VCaP (cell line): ENCODE measurements at regions not wholly inside any gene's neighbourhood (a gene's known extent, or its start where the extent isn't known, plus 50 kb on each side); places are given as distances from the start of the nearest gene placed in this dataset.

Experiments used
- H3K27ac ChIP-seq: fragments of 450-650 bp; 2 replicates; pipeline ENCODE4 v1.5.1; 2017
- CTCF ChIP-seq: fragments of 450-650 bp; conservative IDR thresholded peaks from 2 replicates; pipeline ENCODE4 v1.5.1; 2017; ENCODE audit warnings: mild to moderate bottlenecking, moderate library complexity

GRCh38 chr2:118634876-118635275, 212.6 kb downstream of the EN1 start:
- TF ChIP-seq CTCF: no peak
- H3K27ac ChIP-seq: no peak overlapping the region

GRCh38 chr2:118633371-118634018, 214.0 kb downstream of the EN1 start:
- no peak for TF ChIP-seq CTCF
- no peak overlapping the region for H3K27ac ChIP-seq

- no peak overlapping the region for H3K27ac ChIP-seq
- TF ChIP-seq CTCF: no peak
Measured at GRCh38 chr2:118632921-118633320, 214.5 kb downstream of the EN1 start.

- H3K27ac ChIP-seq: no peak overlapping the region
- no peak for TF ChIP-seq CTCF
Measured at GRCh38 chr2:118627156-118627555, 220.3 kb downstream of the EN1 start.

DNA sequence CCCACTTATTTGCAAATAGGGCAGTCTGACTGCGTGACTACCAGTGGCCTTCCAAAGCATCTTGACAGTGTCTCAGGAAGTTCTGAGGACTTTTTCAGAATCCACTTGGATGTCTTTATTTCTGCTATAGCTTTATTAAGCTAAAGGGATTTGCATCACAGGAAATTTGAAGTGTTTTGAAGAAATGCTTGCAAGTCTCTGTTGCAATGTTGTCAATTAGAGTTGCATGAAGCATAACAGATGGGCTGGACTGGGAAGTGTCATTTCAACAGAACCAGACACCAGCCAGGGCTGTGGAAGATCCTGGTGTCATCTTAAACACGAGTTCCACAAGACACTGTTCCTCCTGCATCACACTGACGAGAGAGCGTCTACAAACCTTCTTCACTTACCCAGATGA, 224.5 kb downstream of the EN1 start:
- no peak for TF ChIP-seq CTCF

DNA sequence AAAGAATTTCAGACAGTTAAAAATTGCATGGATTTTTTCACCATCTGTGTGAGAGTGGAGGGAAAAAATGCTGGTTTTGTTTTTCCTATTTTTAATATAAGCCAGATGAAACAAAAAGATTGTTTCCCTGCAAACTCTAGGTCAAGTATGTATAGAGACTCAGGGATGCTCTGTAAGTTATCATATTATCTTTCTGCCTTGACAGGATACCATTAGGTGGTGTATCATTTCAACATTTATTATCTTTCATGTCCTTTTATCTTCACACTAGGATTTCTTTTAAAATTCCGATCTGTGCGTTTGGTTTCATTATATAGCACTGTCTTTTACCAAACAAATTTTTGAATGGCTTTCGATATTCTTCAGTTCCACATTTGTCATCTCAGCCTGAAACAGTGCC, 225.3 kb downstream of the EN1 start:
- H3K27ac ChIP-seq: no peak overlapping the region
- TF ChIP-seq CTCF: no peak

More for the DNA sequence above, 224.5 kb downstream of the EN1 start:
- no peak overlapping the region for H3K27ac ChIP-seq

DNA sequence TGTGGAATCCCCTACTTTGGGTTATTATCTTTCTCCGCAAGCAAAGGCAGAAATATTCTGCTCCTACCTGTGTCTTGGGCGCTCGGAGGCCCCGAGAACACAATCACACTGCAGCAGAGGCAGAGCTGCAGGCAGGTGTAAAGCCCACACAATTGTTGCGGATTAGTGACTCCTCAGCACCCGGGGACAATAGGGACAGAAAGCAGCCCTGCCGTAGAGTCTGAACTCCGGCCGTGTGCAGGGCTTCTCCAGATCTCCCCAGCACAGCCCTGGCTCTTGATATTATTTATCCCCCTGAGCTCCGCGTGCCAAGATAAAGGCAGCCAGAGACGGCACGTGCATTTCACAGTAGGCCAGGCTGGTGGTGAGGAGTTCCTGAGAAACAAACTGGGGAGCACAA, 229.2 kb downstream of the EN1 start:
- TF ChIP-seq CTCF: no peak
- H3K27ac ChIP-seq: no peak overlapping the region
